ENCODE measurements at regions not wholly inside any gene's neighbourhood (a gene's known extent, or its start where the extent isn't known, plus 50 kb on each side); places are given as distances from the start of the nearest gene placed in this dataset.
A peak's percentile ranks its signal among the peaks of the same experiment; 100 is the strongest.

- Histone ChIP-seq H3K9me3 (no peaks in the 10 kb centered on the region), H3K4me3 (no peak overlapping the region), H3K27me3 (no peaks in the 10 kb centered on the region), H3K27ac (no peak overlapping the region), H3K36me3 (no peaks in the 10 kb centered on the region), H3K4me1 (no peaks in the 10 kb centered on the region)
- 74 to 84% methylated on average over 3 of the region's 3 CpGs for WGBS, 2 donors
- ATAC-seq (no peak), FAIRE-seq (no peak), DNase-seq (no peak)
- TF ChIP-seq CTCF (IDR thresholded peaks at IDR 0.05) = no peak
- intact Hi-C loops (cut with DNase I) = no loop called here
Observed at GRCh38 chr1:73804935-73805334, 393.0 kb downstream of the LRRIQ3 start.

- no peak for TF ChIP-seq CTCF (IDR thresholded peaks at IDR 0.05)
- FAIRE-seq (peak; percentile 34), ATAC-seq (peak in 2 of 4 donors; percentile 14 to 36), DNase-seq (no peak)
- H3K27me3 ChIP-seq = no peaks in the 10 kb centered on the region
- no peak overlapping the region for H3K27ac ChIP-seq
- 23 to 30% methylated on average over 4 of the region's 4 CpGs for WGBS, 2 donors
- H3K9me3 ChIP-seq = no peaks in the 10 kb centered on the region
- intact Hi-C loops (cut with DNase I) = no loop called here
- H3K36me3 ChIP-seq = no peaks in the 10 kb centered on the region
- H3K4me3 ChIP-seq = no peak overlapping the region
- no peaks in the 10 kb centered on the region for H3K4me1 ChIP-seq
Observed at GRCh38 chr1:73803380-73803779, 394.6 kb downstream of the LRRIQ3 start.

GRCh38 chr1:73801912-73802429, 396.0 kb downstream of the LRRIQ3 start:
- H3K36me3 ChIP-seq = no peaks in the 10 kb centered on the region

DNA sequence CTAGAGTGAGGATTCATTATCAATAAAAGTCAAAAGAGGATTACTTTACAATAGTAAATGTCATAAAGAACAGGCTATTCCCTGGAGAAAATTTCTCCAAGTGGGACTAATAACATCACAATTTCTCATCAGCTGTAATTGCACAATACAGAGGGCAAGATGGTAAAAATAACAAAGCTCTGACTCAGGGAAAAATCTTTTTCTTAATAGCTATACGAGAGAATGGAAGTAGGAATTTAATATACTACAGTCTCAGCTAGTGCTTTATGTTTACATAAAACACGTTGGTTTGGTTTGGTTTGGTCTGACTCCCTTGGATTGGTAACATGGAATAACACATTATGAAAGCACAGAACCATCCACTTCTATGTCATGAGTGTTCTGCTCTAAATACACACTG, 397.6 kb downstream of the LRRIQ3 start:
- Histone ChIP-seq H3K36me3 (no peaks in the 10 kb centered on the region), H3K27me3 (no peaks in the 10 kb centered on the region), H3K4me3 (no peak overlapping the region), H3K27ac (no peak overlapping the region), H3K4me1 (no peaks in the 10 kb centered on the region), H3K9me3 (no peaks in the 10 kb centered on the region)
- TF ChIP-seq CTCF (IDR thresholded peaks at IDR 0.05) = no peak
- FAIRE-seq (no peak), ATAC-seq (no peak), DNase-seq (no peak)
- WGBS, 2 donors = 34 to 44% methylated on average over 2 of the region's 2 CpGs
- intact Hi-C loops (cut with DNase I) = no loop called here

More at GRCh38 chr1:73801912-73802429, 396.0 kb downstream of the LRRIQ3 start:
- Histone ChIP-seq H3K27me3 (no peaks in the 10 kb centered on the region), H3K4me3 (no peak overlapping the region), H3K27ac (no peak overlapping the region), H3K9me3 (no peaks in the 10 kb centered on the region), H3K4me1 (no peaks in the 10 kb centered on the region)
- FAIRE-seq = no peak
- DNase-seq = no peak
- no peak for ATAC-seq
- no peak for TF ChIP-seq CTCF (IDR thresholded peaks at IDR 0.05)
- WGBS, 2 donors = 43 to 46% methylated on average over 1 of the region's 1 CpG
- intact Hi-C loops (cut with DNase I) = no loop called here

DNA sequence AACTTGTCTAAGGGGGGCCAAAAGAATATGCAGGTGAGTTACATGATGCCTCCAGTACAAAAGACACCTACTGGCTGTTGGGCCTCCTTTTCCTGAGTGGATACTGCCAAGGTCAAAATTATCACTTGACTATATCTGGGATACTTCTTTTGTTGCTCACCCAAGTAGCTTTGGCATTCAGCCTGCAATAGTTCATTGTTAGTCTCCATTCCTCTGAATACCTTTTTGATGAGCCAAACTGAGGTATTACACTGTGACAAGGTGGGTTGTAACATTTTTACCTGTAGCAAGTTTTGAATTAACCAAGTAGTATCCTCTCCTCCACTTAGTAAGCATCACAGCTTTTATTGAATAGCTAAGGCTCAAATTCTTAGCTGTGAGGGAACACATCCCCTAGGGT, 408.0 kb downstream of the LRRIQ3 start:
- Histone ChIP-seq H3K4me1 (no peaks in the 10 kb centered on the region), H3K4me3 (no peak overlapping the region), H3K36me3 (no peaks in the 10 kb centered on the region), H3K27me3 (no peaks in the 10 kb centered on the region), H3K9me3 (no peaks in the 10 kb centered on the region), H3K27ac (no peak overlapping the region)
- intact Hi-C loops (cut with DNase I) = no loop called here
- FAIRE-seq = no peak
- no peak for TF ChIP-seq CTCF (IDR thresholded peaks at IDR 0.05)
- DNase-seq = no peak
- no peak for ATAC-seq

All from pancreas (tissue), 10 donors.